GM12872 (cell line): ENCODE measurements at regions not wholly inside any gene's neighbourhood (a gene's known extent, or its start where the extent isn't known, plus 50 kb on each side); places are given as distances from the start of the nearest gene placed in this dataset.

Source experiments
- CTCF ChIP-seq: IDR thresholded peaks from 3 replicates; pipeline ENCODE4 v1.5.1; 2011; ENCODE audit warnings: low read depth, mild to moderate bottlenecking, low read length, moderate library complexity; ENCODE audit not compliant: insufficient read depth

- TF ChIP-seq CTCF = no peak
Measured at GRCh38 chr1:57500136-57500830, 76.4 kb upstream of the DAB1 start.

GRCh38 chr1:57494530-57495079, 70.7 kb upstream of the DAB1 start:
- no peak for TF ChIP-seq CTCF

DNA sequence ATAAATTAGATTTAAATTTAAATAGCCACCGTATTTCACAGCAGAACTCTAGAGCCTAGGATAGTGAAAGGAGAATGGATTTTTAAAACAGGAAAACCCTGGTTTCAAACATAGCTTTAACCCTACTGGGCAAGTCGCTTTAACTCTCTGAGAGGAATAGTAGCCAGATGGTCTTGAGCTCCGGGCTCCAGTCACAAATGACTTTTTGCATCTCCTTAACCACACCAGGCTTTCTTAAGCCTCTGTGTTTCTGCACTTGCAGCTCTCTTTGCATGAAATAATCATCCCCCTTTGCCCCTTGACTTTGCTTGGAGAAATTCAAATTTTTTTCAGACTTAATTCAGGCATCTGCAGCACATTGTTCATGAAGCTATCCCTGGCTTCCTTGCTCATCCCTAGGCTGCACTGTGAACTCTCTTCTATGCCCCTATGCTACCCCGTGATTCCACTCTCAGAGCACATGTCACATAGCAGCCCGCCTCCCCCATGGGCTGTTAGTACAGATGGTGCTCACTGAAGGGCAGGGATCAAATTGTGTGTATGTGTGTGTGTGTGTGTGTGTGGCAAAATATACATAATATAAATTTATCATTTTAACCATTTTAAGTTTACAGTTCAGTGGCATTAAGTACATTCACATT, 68.8 kb upstream of the DAB1 start:
- no peak for TF ChIP-seq CTCF

- TF ChIP-seq CTCF = no peak
Measured at GRCh38 chr1:57489358-57490036, 65.6 kb upstream of the DAB1 start.

GRCh38 chr1:57485643-57486042, 61.8 kb upstream of the DAB1 start:
- TF ChIP-seq CTCF = no peak

DNA sequence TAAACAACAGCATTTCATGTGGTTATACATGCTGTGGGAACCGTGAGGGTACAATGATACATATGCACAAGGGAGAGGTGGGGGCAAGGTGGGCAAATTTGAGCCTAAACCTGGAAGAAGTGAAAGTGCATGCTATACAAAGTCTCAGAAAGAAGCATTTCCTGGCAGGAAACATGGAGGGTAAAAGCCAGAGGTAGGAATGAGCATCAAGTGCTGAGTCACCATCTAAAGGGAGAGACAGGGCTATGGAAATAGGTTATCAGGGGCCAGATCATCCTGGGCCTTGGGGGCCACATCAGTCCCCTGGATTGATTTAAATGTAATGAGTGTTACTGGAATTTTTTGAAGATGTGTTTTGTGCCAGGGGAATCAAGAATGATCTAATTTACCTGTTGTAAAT, 60.1 kb upstream of the DAB1 start:
- TF ChIP-seq CTCF = no peak

- TF ChIP-seq CTCF = no peak
Measured at GRCh38 chr1:57479471-57479870, 55.6 kb upstream of the DAB1 start.
